ENCODE measurements at regions not wholly inside any gene's neighbourhood (a gene's known extent, or its start where the extent isn't known, plus 50 kb on each side); places are given as distances from the start of the nearest gene placed in this dataset.

GRCh38 chr6:113754291-113754690, 102.9 kb upstream of the MARCKS start:
- Histone ChIP-seq H3K4me1 (ENCODE audit: control insufficient read depth in 4 of 4, insufficient read depth in 4 of 4, low read length in 3 of 4) (no peaks in the 10 kb centered on the region), H3K36me3 (ENCODE audit: control insufficient read depth in 4 of 4, insufficient read depth in 3 of 4, low read depth in 1 of 4, low read length in 3 of 4) (no peaks in the 10 kb centered on the region), H3K27ac (ENCODE audit: low read depth in 1 of 2, low read length in 2 of 2) (no peak overlapping the region), H3K9ac (ENCODE audit: low read depth in 1 of 2, low read length in 2 of 2) (no peak overlapping the region), H3K9me3 (ENCODE audit: control insufficient read depth in 4 of 4, low read length in 3 of 4) (no peaks in the 10 kb centered on the region), H3K4me3 (ENCODE audit: low read depth in 1 of 3, low read length in 3 of 3) (no peak overlapping the region), H3K27me3 (ENCODE audit: control insufficient read depth in 4 of 4, insufficient read depth in 4 of 4, low read length in 3 of 4) (no peaks in the 10 kb centered on the region)
- DNase-seq (ENCODE audit: low spot score), result no peak
- TF ChIP-seq ZBTB33 (IDR thresholded peaks at IDR 0.05), result no peak
- no peak for TF ChIP-seq ATF3 (IDR thresholded peaks at IDR 0.05)
- TF ChIP-seq HNF4A (conservative IDR thresholded peaks at IDR 0.05), result no peak
- no peak for TF ChIP-seq SP1 (IDR thresholded peaks at IDR 0.05)
- TF ChIP-seq CTCF (IDR thresholded peaks at IDR 0.05; ENCODE audit: low read depth, low read length, missing input control), result no peak
- TF ChIP-seq RAD21 (IDR thresholded peaks at IDR 0.05), result no peak
- no peak for TF ChIP-seq HNF4G (IDR thresholded peaks at IDR 0.05)
- no peak for TF ChIP-seq JUND (IDR thresholded peaks at IDR 0.05)
- no peak for TF ChIP-seq YY1 (IDR thresholded peaks at IDR 0.05)
- TF ChIP-seq FOXA2 (IDR thresholded peaks at IDR 0.05), result no peak
- no peak for TF ChIP-seq GABPA (IDR thresholded peaks at IDR 0.05 in 1 of 2, conservative IDR thresholded peaks at IDR 0.05 in 1 of 2)
- no peak for TF ChIP-seq NR2F2 (IDR thresholded peaks at IDR 0.05)
- TF ChIP-seq FOXA1 (IDR thresholded peaks at IDR 0.05), result no peak
- TF ChIP-seq TAF1 (conservative IDR thresholded peaks at IDR 0.05), result no peak
- no peak for TF ChIP-seq MAX (IDR thresholded peaks at IDR 0.05)
- no peak for TF ChIP-seq REST (IDR thresholded peaks at IDR 0.05)
- TF ChIP-seq RXRA (IDR thresholded peaks at IDR 0.05), result no peak
- 92% methylated on average over 1 of the region's 1 CpG for WGBS
